Endothelial cell of umbilical vein (primary cell): ENCODE measurements at regions not wholly inside any gene's neighbourhood (a gene's known extent, or its start where the extent isn't known, plus 50 kb on each side); places are given as distances from the start of the nearest gene placed in this dataset.

Experiments used
- FOS ChIP-seq: IDR thresholded peaks from 2 replicates; pipeline ENCODE4 v1.6.1; 2011; ENCODE audit warnings: mild to moderate bottlenecking, low read length, moderate library complexity, borderline replicate concordance; ENCODE audit not compliant: insufficient read depth
- POLR2A ChIP-seq: IDR thresholded peaks from 2 replicates; pipeline ENCODE4 v1.6.1; 2012; ENCODE audit warnings: low read depth, mild to moderate bottlenecking, control low read depth, low read length
- POLR2AphosphoS5 ChIP-seq: IDR thresholded peaks from 2 replicates; pipeline ENCODE4 v1.6.1; 2012; ENCODE audit warnings: low read depth, mild to moderate bottlenecking, control low read depth, low read length, moderate library complexity; ENCODE audit not compliant: insufficient read depth

- TF ChIP-seq FOS (no peak), POLR2AphosphoS5 (no peak), POLR2A (no peak)
These were observed 688.6 kb upstream of the SLITRK1 start for GRCh38 chr13:84570831-84571230.
